HG03135 (cell line): ENCODE measurements at regions not wholly inside any gene's neighbourhood (a gene's known extent, or its start where the extent isn't known, plus 50 kb on each side); places are given as distances from the start of the nearest gene placed in this dataset.
"Not testable (repeated sequence)": the region's sequence is repeated elsewhere in the genome, so short reads cannot be mapped to it uniquely, and the experiment has no call there.

ENCODE experiments used
- ATAC-seq: cut with Tn5 transposase; IDR thresholded peaks from one replicate; pipeline ENCODE4 v1.9.1; 2021; ENCODE audit warnings: mild to moderate bottlenecking, moderate library complexity; ENCODE audit not compliant: unreplicated experiment

DNA sequence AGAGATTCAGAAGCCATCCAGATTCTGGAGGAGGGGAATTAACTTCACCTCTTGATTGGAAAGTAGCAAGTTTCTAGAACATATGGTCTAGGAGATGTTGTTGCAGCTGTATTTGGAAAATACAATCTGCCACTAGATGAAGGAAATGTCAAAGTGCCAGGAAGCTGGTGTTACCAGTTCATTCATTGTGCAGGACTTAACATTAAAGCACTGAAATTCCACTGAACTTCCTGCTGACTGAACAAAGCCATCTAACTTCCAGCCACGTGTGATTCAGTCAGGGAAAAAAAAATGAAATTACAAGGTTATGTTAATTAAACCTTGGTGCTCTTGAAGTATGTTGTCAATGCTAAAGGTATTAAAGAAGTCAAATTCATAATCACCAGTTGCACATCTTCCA is 321.5 kb upstream of the SASH1 start:
- no peak for ATAC-seq

DNA sequence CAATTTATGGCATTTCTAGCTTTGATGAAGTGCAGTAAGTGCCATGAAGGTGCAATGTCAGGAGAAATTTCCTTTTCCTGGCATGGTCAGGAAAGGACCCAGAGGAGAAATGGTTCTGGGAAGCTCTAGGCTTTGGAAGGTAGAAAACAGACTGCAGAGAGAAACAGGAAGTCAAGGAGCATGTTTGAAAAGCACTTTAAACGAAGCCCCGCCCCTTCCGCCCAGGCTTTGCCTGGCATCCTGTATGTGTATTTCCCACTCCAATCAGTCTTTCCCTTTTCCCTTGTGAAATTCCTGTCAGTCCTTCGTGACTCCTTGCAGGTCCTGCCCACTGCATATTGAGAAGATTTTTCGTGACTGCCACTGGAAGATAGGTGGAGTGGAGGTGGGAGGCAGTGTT is 320.9 kb upstream of the SASH1 start:
- ATAC-seq, result no peak

DNA sequence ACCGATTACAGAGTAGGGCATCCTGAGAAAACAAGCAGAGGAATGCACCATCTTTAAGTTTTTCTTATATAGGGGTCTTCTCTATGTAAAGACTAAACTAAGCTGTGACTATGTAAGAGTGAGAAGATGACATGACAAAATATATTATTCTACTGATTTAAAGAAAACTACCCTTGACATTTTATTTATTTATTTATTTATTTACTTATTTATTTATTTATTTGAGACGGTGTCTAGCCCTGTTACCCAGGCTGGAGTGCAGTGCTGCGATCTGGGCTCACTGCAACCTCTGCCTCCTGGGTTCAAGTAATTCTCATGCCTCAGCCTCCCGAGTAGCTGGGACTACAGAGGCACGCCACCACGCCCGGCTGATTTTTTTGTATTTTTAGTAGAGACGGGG is 320.4 kb upstream of the SASH1 start:
- ATAC-seq, result not testable (repeated sequence)

DNA sequence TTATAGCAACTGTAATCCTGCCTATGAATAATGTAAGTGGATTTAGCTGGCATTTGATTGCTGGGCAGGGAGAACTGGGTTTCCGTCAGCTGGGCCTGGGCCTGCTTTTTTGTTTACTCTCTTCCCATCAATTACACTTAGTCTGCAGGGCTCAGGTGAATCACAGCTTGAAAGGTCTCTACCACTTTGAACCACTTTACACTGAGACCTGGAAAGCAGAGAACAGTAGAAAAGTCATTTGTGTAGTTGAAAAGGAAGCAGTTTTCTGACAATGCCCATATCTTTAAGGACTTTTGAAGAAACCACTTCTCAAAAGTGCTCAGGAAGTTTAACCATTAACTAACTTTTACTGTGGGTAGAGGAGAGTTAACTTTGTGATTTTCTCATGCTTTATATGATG is 315.4 kb upstream of the SASH1 start:
- no peak for ATAC-seq

DNA sequence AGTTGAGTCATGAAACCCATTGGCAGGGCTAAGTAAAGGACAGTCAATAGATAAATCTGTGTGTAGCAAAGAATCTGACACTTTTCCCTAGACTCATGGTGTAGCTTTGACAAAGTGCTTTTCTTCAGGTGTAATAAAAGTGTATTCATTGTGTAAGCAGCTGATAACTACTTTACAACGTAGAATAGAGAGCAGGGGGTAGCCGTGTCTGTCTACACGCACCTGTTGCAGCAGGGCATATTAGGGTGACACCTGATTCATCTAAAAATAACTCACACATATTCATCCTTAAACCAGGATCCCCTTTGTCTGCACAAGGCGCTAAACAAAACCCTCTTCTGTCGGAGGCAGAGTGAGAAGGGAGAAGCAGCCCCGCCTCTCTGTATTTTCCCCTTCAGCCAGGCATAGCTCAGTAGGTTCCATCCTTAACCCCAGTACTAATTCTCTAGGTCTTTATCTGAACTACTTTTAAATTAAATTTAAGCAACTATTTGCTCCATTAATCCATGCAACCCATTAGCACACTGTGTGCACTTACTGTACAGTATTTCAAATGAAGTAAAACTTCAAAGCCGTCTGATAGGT is 306.7 kb upstream of the SASH1 start:
- ATAC-seq, result no peak

DNA sequence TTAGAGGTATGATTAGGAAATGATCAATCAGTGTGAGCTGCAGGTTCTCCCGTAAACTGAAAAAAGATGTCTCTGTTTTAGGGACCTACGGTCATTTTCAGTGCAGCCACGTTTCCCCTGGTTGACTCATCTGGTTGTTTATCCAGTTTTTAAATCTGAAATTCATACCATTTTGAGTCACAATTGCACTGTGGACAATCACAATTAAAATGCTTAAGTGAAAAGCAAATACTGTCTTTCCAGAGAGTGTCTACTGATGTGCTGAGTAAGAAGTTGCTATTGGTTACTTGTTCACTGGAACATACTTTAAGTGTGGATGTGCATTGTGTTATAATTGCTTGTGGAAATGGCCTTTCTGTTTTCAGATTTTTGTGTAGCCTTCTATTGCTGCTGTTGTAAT is 305.1 kb upstream of the SASH1 start:
- no peak for ATAC-seq

DNA sequence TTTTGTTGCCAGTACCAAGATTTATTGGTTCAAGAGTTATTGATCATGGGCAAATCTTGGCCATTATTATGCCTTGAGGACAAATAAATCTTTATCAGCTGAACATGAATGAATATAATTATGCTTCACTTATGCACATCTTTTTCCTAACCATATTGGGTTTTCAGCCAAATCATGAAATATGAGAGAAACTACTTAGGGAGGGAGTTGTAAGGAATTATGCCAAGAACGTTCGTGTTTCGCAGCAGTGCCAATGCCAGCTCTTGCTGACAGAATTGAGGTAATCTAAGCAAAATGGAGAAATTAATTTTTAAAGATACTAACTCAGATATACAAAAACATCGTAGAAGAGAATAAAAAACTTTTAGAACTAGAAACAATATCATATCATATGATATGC is 301.1 kb upstream of the SASH1 start:
- no peak for ATAC-seq

DNA sequence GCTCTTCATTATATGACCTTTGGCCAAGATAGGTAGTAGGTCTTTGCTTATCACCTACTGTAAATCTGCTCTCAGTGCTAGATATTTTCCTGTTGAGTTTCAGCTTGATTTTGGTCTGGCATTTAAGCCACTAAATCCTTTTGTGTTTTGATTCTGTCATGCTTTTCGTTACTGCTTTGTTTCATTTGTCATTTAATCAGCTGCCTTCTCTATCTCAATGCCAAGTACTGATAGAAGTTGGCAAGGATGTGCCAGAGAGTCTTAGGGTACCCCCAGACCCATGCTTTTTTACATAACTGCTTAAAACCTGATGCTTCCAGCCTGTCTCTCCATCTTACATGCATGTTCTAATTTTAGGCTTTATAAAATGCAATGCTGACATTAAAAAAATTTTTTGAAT is 300.1 kb upstream of the SASH1 start:
- no peak for ATAC-seq

DNA sequence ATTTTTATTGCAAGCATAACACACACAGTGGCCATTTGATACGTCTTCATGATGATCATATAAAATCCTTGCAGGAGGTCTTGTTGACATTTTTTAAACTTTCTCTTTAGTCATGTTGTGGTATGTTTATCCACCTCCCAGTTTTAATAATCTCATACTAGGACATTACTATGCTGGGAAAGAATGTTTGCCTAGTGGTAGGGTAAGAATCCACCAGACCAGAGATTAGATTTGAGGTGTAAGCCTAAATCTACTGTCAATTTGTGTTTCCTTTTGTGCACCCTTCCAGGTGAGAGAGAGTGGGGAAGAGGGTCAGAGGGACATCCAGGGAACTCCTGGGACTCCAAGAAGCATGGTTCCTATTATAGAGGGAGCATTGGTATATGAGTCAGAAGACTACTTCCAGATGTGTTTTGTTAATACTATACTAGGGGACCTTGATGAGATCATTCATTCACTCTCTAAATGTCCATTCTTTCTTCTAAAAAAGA is 298.3 kb upstream of the SASH1 start:
- ATAC-seq, result no peak

DNA sequence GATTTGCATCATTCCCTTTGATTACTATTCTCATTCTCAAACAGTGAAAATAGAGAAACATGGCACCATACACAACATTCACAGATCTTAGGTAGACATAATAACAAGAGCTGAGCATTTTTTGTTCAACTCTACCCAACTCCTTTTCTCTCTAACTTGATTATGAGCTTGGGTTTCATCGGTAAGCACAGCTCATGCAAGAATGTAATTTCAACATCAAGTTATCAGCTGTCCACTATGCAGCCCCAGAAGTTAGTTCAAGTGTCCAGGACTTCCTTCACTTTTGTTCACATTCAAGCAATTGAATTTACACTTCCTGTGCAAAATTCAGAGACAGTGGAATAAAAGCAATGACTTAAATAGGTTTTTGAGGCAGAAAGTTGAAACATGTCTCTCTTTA is 297.7 kb upstream of the SASH1 start:
- ATAC-seq, result no peak

DNA sequence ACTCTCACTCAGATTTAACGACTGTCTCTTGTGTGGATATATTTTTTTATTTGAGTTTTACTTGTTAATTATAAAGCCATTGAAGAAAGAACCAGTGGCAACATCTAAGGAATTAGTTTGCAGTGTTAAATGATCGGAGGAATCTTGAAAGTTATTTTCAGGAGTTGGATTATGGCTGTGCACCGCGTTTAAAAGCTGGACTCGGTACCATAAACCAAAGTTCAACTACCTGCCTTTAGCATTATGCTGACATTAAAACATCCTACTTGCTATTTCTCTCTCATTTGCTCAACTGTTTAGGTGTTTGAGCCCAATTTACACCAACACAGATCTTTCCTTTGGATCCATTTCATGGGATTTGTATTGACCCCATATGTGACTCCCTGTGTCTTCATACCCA is 289.4 kb upstream of the SASH1 start:
- no peak for ATAC-seq

DNA sequence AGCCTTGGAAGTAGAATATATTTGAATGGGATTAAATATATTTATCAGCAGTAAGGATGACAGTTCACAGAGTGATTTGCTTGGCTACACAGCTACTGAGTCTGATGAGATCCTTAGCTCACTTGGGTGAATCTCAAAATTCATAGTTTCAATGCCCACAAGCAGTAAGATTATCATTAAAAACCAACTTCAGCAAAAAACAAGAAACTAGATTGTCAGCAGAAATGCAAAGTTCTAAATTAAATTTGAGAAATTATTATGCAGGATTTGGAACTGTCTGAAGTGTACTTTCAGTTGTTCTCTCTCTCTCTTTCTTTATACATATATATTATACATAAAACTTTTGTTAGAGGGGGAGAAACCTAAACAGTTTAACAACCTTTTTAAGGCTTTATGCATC is 288.8 kb upstream of the SASH1 start:
- no peak for ATAC-seq

DNA sequence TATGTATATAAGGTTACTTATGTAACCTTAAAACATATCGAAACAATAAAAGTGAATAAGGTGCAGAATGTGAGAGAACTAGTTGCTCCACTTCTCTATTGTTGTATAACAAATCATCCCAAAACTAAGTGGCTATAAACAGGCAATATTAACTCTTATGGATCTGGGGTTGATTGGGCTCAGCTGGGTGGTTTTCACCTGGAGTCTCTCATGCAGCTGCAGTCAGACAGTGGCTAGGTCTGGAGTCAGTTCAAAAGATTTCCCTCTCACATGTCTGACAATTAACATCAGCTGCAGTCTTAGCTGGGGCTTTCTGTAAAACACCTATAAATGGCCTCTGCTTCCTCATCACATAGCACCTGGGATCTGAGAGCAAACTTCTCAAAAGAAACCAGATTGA is 288.4 kb upstream of the SASH1 start:
- ATAC-seq, result no peak

DNA sequence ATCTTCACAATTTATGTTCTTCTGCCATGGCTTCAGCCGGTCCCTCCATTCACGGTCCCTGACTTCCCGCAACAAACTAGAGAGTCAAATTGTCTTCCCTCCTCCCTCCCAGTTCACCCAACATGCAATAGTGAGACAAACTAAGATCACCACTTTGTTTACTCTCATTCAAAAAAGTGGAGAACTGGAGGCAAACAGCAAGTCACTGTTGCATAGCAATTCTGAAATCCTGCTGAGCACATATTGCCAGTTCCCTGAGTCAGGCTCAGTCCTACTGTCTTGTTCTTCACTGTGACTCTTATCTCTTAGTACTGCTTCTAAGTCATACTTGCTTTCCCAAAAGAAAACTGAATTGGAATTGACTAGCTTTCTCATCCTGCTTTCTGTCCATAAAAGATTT is 287.2 kb upstream of the SASH1 start:
- no peak for ATAC-seq

DNA sequence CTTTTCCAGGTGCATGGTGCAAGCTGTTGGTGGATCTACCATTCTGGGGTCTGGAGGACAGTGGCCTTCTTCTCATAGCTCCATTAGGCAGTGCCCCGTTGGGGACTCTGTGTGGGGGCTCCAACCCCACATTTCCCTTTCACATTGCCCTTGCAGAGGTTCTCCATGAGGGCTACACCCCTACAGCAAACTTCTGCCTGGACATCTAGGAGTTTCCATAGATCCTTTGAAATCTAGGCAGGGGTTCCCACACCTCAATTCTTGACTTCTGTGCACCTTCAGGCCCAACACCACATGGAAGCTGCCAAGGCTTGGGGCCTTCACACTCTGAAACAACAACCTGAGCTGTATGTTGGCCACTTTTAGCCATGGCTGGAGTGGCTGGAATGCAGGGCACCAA is 282.8 kb upstream of the SASH1 start:
- no peak for ATAC-seq

DNA sequence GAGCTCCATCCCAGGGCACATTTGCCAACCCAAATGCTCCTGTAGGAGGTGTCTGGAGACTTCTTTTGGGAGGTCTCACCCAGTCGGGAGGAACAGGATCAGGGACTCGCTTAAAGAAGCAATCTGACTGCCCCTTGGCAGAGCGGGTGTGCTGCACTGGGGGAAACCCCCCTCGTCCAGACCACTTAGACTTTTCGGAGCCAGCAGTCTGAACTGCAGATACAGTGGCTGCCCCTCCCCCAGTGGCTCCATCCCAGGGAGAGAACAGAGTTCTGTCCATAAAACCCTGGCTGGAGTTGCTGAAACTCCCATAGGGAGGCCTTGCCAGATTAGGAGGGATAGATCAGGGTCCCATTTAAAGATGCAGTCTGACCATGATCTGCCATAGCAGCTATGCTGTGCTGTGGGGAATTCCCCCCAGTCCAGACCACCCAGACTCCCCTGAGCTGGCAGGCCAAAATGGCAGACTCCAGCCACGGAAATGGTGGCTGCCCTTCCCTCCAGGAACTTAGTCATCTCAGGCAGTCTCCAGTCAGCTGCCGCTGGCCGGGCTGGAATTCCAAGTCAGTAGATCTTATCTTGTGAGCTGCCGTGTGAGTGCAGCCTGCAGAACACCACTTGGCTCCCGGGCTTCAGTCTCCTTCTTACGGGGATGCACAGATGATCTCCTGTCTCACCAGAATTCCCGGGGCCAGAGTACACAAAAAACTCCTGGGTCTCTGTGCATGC is 278.1 kb upstream of the SASH1 start:
- ATAC-seq, result no peak

DNA sequence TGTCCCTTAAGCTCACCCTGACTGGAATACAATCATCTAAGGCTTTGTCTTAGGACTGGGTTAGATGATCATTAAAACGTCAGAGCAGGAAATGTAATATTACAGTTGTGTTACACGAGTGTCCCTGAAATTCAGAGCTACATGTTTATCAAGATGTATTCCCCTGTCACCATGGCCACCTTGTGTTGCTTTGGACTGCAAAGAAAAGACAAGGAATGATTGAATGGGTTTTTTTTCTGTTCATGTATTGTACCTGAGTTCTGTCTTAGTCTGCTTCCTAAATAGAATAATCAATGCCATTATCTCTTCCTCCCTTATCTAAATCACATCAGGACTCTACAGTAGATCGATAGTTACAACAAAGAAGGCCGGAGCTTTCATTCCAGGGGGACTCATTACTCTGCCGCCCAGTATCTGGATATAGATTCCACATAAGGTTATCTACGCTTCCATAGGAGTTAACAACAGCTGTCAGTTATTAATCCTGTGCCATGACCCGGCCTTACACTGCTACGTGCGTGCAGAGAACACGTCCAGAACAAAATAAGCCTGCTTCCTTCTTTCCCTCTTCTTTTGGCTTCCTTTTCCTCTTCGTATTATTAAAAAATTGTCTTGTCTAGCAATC is 274.1 kb upstream of the SASH1 start:
- ATAC-seq, result no peak

DNA sequence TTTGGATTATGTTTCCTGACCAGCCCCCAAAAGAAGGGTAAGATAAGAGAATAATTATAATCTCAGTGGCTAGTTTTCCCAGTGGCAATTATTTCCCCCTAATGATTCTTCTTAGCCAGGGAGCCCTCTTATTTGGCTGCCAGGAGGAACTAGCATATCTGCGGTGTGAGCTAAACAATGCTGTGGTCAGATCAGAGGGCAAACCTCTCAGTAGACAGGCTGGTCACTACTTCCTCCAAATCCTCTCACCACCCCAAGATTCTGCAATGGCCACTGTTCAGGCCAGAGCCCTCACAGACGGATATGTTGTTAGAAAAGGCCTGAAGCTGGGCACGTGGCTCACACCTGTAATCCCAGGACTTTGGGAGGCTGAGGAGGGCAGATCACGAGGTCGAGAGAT is 273.4 kb upstream of the SASH1 start:
- no peak for ATAC-seq

DNA sequence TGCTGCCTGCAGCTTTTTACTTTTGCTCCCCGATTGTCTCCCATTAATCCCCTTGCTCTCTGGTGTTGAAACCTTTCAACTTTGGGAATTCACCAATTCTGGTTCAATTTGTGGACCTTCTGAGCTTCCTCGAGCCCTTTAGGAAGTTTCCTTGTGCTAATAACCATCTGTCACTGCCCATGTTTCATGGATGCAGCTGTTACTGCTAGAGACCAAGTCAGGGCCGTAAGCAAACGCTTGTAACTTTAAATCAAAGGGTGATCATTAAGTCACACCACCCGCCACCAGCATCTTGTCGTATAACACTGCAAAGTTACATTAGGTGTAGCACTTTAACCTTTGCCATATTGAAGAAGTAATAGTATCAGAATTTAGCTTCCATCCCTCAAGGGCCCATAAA is 268.3 kb upstream of the SASH1 start:
- no peak for ATAC-seq

DNA sequence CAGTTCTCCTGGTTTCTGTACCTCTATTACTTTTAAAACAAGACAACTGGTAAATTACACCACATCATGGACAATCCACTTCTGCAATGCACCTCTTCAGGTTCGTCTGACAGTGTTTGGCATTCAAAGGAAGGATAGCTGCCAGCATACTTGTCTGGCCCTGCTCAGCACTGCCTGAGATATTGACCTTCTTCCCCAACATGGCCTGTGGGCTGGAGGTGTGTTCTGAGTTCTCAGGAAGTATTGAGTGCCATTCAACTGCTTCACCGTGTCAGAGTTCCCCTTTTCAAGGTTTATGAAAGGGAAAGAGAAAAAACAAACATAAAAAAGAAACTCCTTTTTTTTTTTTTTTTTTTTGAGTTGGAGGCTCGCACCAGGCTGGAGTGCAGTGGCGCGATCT is 267.9 kb upstream of the SASH1 start:
- ATAC-seq, result no peak

DNA sequence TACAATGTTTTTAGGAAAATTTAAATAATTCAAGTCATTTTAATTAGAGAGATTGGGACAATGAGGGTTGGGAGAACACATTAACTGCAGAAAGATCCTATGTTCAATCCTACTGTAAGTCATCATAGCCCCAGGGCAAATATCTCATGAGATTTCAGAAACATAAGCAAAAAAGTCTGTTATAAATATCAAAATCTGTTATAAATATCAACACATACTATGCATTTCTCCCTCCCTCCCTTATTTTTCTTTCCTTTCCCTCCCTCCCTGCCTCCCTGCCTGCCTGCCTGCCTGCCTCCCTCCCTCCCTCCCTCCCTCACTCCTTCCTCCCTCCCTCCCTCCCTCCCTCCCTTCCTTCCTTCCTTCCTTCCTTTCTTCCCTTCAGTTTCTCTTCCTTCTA is 267.3 kb upstream of the SASH1 start:
- ATAC-seq, result no peak

DNA sequence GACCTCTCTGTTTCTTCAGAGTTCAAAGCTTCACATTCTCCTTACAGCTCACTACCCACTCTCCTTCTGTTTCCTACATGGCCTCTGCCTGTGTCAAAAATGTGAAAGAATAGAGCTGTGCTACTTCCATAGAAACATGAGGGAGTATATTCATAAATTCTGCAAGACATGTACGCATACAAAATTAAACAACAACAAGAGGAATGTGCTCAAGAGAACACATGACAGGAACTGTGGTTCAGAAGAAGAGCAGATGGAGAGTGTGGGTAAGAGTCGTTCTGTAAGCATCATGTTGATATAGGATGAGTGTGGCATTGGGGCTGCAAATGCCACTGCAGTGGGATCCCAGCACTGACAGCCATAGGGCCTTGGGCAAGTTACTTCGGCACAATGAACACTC is 266.6 kb upstream of the SASH1 start:
- ATAC-seq, result no peak

DNA sequence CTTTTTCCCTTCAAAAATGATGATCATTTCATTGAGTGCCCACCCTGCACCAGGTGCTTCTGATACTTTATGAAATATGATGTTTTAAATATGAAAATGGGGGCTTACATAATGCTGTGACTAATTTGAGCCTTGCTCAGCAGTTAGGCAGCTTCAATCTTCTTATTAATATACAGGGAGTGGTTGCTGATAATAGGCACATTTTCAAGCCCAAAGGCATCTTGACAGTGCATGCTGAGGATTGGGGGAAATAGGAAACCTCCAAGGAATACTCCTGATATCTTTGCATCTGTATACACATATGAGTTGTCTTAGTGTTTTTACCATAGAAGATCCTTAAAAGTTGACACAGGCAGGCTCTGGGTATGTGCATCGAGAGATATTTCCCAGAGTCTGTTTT is 262.3 kb upstream of the SASH1 start:
- ATAC-seq, result no peak
